IMR-90 (cell line): ENCODE measurements at regions not wholly inside any gene's neighbourhood (a gene's known extent, or its start where the extent isn't known, plus 50 kb on each side); places are given as distances from the start of the nearest gene placed in this dataset.

ENCODE experiments used
- ATAC-seq: fragments of 200-7000 bp; cut with Tn5 transposase; 2 replicates; pipeline ENCODE4 v1.9.1; 2020; ENCODE audit warnings: low read depth, mild to moderate bottlenecking, moderate library complexity
- BruUV-seq: library from RNA; stranded (reverse); fragments of 400-500 nt; replicated peaks from 2 replicates; lab custom pipeline; 2021; lab: Mats Ljungman, UMichigan
- CTCF ChIA-PET: fragments of 300-600 bp; formaldehyde crosslinking; extraction: SDS; loops from one replicate; lab custom pipeline; 2021; ENCODE audit warnings: antibody characterized with exemption; lab: Yijun Ruan, JAX
- POLR2A ChIA-PET: fragments of 300-600 bp; sonication (Branson Sonifier 250); formaldehyde crosslinking; loops from one replicate; lab custom pipeline; 2022; ENCODE audit warnings: antibody characterized with exemption; ENCODE audit not compliant: unreplicated experiment; lab: Charles Lee
- DNase-seq: peaks from one replicate; pipeline ENCODE4 v3.0.0; 2013
- H2AFZ ChIP-seq: replicated peaks from 2 replicates; pipeline ENCODE3; 2013; ENCODE audit warnings: low read length, mild to moderate bottlenecking; ENCODE audit not compliant: poor library complexity
- H2AK5ac ChIP-seq: 2 replicates; pipeline ENCODE4 v1.6.1; 2013; ENCODE audit warnings: low read depth, low read length, inconsistent platforms
- H2AK9ac ChIP-seq: replicated peaks from 2 replicates; pipeline ENCODE3; 2013; ENCODE audit warnings: mild to moderate bottlenecking, low read depth, low read length, moderate library complexity; ENCODE audit not compliant: poor library complexity
- H2BK120ac ChIP-seq: 2 replicates; pipeline ENCODE4 v1.6.1; 2013; ENCODE audit warnings: low read depth, low read length, inconsistent platforms
- H2BK15ac ChIP-seq: 3 replicates; pipeline ENCODE4 v1.6.1; 2013; ENCODE audit warnings: low read depth, low read length, inconsistent platforms
- H2BK20ac ChIP-seq: 2 replicates; pipeline ENCODE4 v1.6.1; 2013; ENCODE audit warnings: low read depth, mild to moderate bottlenecking, inconsistent platforms, low read length, moderate library complexity
- H2BK5ac ChIP-seq: 2 replicates; pipeline ENCODE4 v1.6.1; 2013; ENCODE audit warnings: mild to moderate bottlenecking, low read depth, low read length, inconsistent platforms; ENCODE audit not compliant: poor library complexity, severe bottlenecking
- H3K14ac ChIP-seq: replicated peaks from 2 replicates; pipeline ENCODE4 v1.6.1; 2013; ENCODE audit warnings: low read depth, low read length, inconsistent platforms
- H3K18ac ChIP-seq: 2 replicates; pipeline ENCODE4 v1.6.1; 2013; ENCODE audit warnings: low read depth, low read length, control low read depth
- H3K23ac ChIP-seq: 2 replicates; pipeline ENCODE4 v1.6.1; 2013; ENCODE audit warnings: low read depth, low read length, inconsistent platforms
- H3K27ac ChIP-seq: 2 replicates; pipeline ENCODE4 v1.5.1; 2013; ENCODE audit warnings: mild to moderate bottlenecking, control low read depth, low read length; ENCODE audit not compliant: insufficient read depth
- H3K27me3 ChIP-seq: 2 replicates; pipeline ENCODE4 v1.6.1; 2013; ENCODE audit warnings: low read length; ENCODE audit not compliant: control insufficient read depth, insufficient read depth
- H3K36me3 ChIP-seq: 2 replicates; pipeline ENCODE4 v1.6.1; 2013; ENCODE audit warnings: low read length, mixed read lengths; ENCODE audit not compliant: control insufficient read depth, insufficient read depth
- H3K4ac ChIP-seq: 2 replicates; pipeline ENCODE4 v1.6.1; 2013; ENCODE audit warnings: low read depth, low read length, inconsistent platforms
- H3K4me1 ChIP-seq: 2 replicates; pipeline ENCODE4 v1.6.1; 2013; ENCODE audit warnings: low read length, mixed read lengths; ENCODE audit not compliant: control insufficient read depth, insufficient read depth
- H3K4me2 ChIP-seq: 2 replicates; pipeline ENCODE4 v1.6.1; 2013; ENCODE audit warnings: low read depth, mild to moderate bottlenecking, control low read depth, low read length, moderate library complexity
- H3K4me3 ChIP-seq: 2 replicates; pipeline ENCODE4 v1.5.1; 2013; ENCODE audit warnings: low read depth, mild to moderate bottlenecking, control low read depth, low read length, moderate library complexity; ENCODE audit not compliant: insufficient read depth
- H3K56ac ChIP-seq: 2 replicates; pipeline ENCODE4 v1.6.1; 2013; ENCODE audit warnings: low read length, inconsistent platforms; ENCODE audit not compliant: insufficient read depth; ENCODE audit errors: extremely low read depth
- H3K79me1 ChIP-seq, 2 experiments: 2 replicates each; pipeline ENCODE4 v1.6.1; 2013; ENCODE audit warnings: low read length in 2 of 2, inconsistent platforms in 1 of 2, low read depth in 1 of 2
- H3K9ac ChIP-seq: 2 replicates; pipeline ENCODE4 v1.6.1; 2013; ENCODE audit warnings: low read depth, low read length, control low read depth
- H3K9me1 ChIP-seq: 2 replicates; pipeline ENCODE4 v1.6.1; 2013; ENCODE audit warnings: low read length, inconsistent platforms; ENCODE audit not compliant: insufficient read depth
- H3K9me3 ChIP-seq: 2 replicates; pipeline ENCODE4 v1.6.1; 2013; ENCODE audit warnings: low read length; ENCODE audit not compliant: control insufficient read depth, insufficient read depth
- H4K20me1 ChIP-seq: 2 replicates; pipeline ENCODE4 v1.6.1; 2013; ENCODE audit warnings: low read length, inconsistent platforms; ENCODE audit not compliant: insufficient read depth
- H4K5ac ChIP-seq: 2 replicates; pipeline ENCODE4 v1.6.1; 2013; ENCODE audit warnings: mild to moderate bottlenecking, low read depth, low read length, control low read depth
- H4K8ac ChIP-seq, 2 experiments: 2 replicates each; pipeline ENCODE4 v1.6.1; 2013; ENCODE audit warnings: low read depth in 2 of 2, low read length in 2 of 2, control low read depth in 1 of 2, inconsistent platforms in 1 of 2
- H4K91ac ChIP-seq: 2 replicates; pipeline ENCODE4 v1.6.1; 2013; ENCODE audit warnings: low read depth, low read length, inconsistent platforms; ENCODE audit not compliant: insufficient read depth
- ELK1 ChIP-seq: fragments of 150-350 bp; IDR thresholded peaks from 2 replicates; pipeline ENCODE4 v1.6.1; 2016; ENCODE audit warnings: low read depth, mild to moderate bottlenecking, low read length, moderate library complexity, borderline replicate concordance
- MAFK ChIP-seq: IDR thresholded peaks from 2 replicates; pipeline ENCODE4 v1.6.1; 2012; ENCODE audit warnings: low read depth, low read length, improper control_type of control experiment
- RAD21 ChIP-seq: IDR thresholded peaks from 2 replicates; pipeline ENCODE4 v1.6.1; 2012; ENCODE audit warnings: low read length, improper control_type of control experiment
- USF2 ChIP-seq: fragments of 150-350 bp; IDR thresholded peaks from 2 replicates; pipeline ENCODE4 v1.6.1; 2017; ENCODE audit warnings: mild to moderate bottlenecking, antibody characterized with exemption, low read length, low read depth
- WGBS, 2 experiments: methylation state at CpG; one replicate each; pipeline versions ENCODE4 v1.1.5 to v1.1.7; 2013; ENCODE audit warnings: missing lambda C conversion rate in 2 of 2; ENCODE audit not compliant: insufficient read length in 1 of 2; ENCODE audit errors: extremely low coverage in 2 of 2; 5-methylcytosine and 5-hydroxymethylcytosine counted together
- dilution Hi-C: fragments of 300-500 bp; cut with HindIII; formaldehyde crosslinking; loops from one replicate; pipeline ENCODE4 v1.14.3; 2018; ENCODE audit warnings: low sequenced_read_pairs; ENCODE audit not compliant: unreplicated experiment
- in situ Hi-C: fragments of 300-500 bp; cut with MboI; formaldehyde crosslinking; loops from 3 replicates; pipeline ENCODE4 v1.14.3; 2019; ENCODE audit warnings: low sequenced_read_pairs, inconsistent platforms, mixed read lengths
- intact Hi-C: fragments of 100-400 bp; cut with micrococcal nuclease; formaldehyde crosslinking; loops from 2 replicates; pipeline ENCODE4 v1.10.0; 2022

GRCh38 chr16:80902306-80903110, 98.1 kb upstream of the CDYL2 start:
- dilution Hi-C loops, result no loop called here
- no peak for TF ChIP-seq ELK1
- no peak for TF ChIP-seq RAD21
- no peak for TF ChIP-seq MAFK
- 0 out of 2 replicates have a peak, but pooled peaks have one; percentile 4 for TF ChIP-seq USF2
- Histone ChIP-seq H3K79me1 (no peaks in the 10 kb centered on the region), H2BK15ac (no peak overlapping the region), H3K9me3 (no peaks in the 10 kb centered on the region), H3K9me1 (0 out of 2 replicates have a peak, but pooled peaks cover 6% of the 10 kb centered on the region), H3K36me3 (no peaks in the 10 kb centered on the region), H4K91ac (no peak overlapping the region), H3K4ac (peak overlapping the region; percentile 19; the same call in 1 of the 2 replicates), H3K9ac (no peak overlapping the region), H2AFZ (peak overlapping the region; percentile 51), H4K8ac (no peak overlapping the region), H2BK120ac (no peak overlapping the region), H2BK20ac (no peak overlapping the region; the same call in 1 of the 2 replicates), H3K27ac (no peak overlapping the region), H3K14ac (no peak overlapping the region), H3K4me2 (no peak overlapping the region), H3K4me3 (no peak overlapping the region), H3K56ac (no peak overlapping the region), H3K18ac (no peak overlapping the region), H3K23ac (no peak overlapping the region), H2AK5ac (no peak overlapping the region), H4K20me1 (no peaks in the 10 kb centered on the region), H2AK9ac (no peak overlapping the region), H2BK5ac (no peak overlapping the region), H3K4me1 (peaks cover 7% of the 10 kb centered on the region), H4K5ac (no peak overlapping the region), H3K27me3 (no peaks in the 10 kb centered on the region)
- DNase-seq, result no peak
- ChIA-PET POLR2A (no interaction called here), CTCF (interaction anchor here (0.6 kb wide), 1 partner anchor 521 kb away, joined by 3 read pairs; no protein-coding TSS in a partner anchor)
- BruUV-seq, result no TSS peak
- 88% methylated on average over 9 of the region's 15 CpGs; no CpG with 5 or more reads in 1 of the 2 experiments for WGBS, 2 experiments
- no peak; the same call in 1 of the 2 replicates for ATAC-seq
- intact Hi-C loops, result no loop called here
- in situ Hi-C loops, result no loop called here
